Loucy (cell line): ENCODE measurements at regions not wholly inside any gene's neighbourhood (a gene's known extent, or its start where the extent isn't known, plus 50 kb on each side); places are given as distances from the start of the nearest gene placed in this dataset.

Experiments
- EZH2phosphoT487 ChIP-seq: fragments of 200-600 bp; IDR thresholded peaks from 2 replicates; pipeline ENCODE4 v1.6.1; 2018; ENCODE audit warnings: antibody characterized with exemption, mild to moderate bottlenecking, moderate library complexity, borderline replicate concordance
- TF ChIP-seq, protein P1 (sequence below): fragments of 200-600 bp; sonication (generic); conservative IDR thresholded peaks from 2 replicates; pipeline ENCODE4 v1.5.1; 2014; ENCODE audit warnings: mild to moderate bottlenecking, antibody characterized with exemption, low read length

DNA sequence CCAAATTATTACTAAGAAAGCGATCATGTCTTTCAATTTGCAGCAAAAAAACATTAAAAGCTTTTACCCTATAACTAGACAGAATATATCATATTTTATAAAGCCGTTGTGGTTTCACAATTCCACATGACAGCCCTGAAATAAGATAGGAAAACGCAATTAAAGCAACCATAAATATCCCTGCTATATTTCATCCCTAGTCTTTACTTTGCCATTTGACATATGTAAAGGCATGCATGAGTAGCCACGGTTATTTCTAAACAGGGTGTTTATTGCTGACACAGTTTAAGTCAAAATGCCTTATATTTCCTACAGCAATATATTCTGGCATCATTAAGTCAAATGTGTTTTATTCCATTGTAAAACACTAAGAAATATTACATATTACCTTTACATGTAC is 239.9 kb downstream of the DSEL start:
- TF ChIP-seq, protein P1, sequence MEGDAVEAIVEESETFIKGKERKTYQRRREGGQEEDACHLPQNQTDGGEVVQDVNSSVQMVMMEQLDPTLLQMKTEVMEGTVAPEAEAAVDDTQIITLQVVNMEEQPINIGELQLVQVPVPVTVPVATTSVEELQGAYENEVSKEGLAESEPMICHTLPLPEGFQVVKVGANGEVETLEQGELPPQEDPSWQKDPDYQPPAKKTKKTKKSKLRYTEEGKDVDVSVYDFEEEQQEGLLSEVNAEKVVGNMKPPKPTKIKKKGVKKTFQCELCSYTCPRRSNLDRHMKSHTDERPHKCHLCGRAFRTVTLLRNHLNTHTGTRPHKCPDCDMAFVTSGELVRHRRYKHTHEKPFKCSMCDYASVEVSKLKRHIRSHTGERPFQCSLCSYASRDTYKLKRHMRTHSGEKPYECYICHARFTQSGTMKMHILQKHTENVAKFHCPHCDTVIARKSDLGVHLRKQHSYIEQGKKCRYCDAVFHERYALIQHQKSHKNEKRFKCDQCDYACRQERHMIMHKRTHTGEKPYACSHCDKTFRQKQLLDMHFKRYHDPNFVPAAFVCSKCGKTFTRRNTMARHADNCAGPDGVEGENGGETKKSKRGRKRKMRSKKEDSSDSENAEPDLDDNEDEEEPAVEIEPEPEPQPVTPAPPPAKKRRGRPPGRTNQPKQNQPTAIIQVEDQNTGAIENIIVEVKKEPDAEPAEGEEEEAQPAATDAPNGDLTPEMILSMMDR = no peak
- TF ChIP-seq EZH2phosphoT487 = no peak
